Fibroblast of skin of back (primary cell): ENCODE measurements at regions not wholly inside any gene's neighbourhood (a gene's known extent, or its start where the extent isn't known, plus 50 kb on each side); places are given as distances from the start of the nearest gene placed in this dataset.

Experiments
- DNase-seq: peaks from one replicate; pipeline ENCODE4 v3.0.0-alpha.2; 2013

DNA sequence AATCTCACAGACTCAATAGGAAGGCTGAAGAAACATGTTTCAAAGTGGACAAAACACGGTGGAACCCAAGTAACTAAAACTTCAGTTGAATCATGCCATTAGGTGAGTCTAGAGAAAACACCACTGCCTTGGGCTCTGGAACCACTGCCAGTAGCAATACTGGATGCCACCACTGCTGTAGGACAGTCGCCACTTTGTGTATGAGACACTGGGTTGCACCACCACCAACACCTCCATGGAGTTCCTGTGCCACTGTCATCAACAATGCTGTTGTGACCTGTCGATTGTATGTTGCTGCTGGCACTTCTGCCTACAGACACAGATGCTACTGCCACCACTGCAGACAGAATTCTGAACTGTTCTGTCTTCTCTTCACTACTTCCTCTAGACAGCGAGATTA is 686.7 kb downstream of the METTL4 start:
- DNase-seq: no peak

DNA sequence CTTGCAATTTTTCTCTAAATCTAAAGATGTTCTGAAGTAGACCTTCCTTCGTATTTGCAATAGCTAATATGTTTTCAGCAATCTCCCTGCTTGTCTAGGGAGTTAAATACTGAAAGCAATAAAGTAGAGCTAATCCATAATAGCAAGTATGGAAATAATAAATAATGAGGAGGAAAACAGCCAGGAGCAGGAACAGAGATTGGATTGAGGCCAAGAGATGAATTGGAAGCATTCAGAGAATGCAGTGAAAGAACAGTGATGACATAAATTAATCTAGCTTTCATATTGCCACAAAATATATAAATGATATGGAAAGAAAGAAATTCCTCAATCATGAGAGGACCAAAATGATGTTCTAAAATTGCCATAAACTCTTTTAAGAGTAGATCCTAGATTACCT is 679.7 kb downstream of the METTL4 start:
- no peak for DNase-seq

DNA sequence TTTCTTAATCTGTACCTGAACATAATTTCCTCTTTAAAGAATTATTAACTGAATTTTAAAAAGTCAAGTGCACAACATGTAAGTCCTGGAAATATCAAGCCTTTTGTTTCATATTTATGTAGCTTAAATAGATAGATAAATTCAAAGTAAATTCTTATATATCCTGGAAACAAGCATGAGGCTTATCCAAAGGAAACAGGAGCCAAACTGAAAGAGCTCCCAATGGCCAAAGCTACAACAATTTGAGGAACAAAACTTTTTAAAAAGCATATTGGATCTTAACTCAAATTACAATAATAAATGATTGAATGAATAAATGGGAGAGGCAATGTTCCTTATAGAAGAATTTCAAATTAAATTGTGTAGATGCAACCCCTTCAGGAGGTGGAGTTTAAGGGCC is 679.1 kb downstream of the METTL4 start:
- no peak for DNase-seq

DNA sequence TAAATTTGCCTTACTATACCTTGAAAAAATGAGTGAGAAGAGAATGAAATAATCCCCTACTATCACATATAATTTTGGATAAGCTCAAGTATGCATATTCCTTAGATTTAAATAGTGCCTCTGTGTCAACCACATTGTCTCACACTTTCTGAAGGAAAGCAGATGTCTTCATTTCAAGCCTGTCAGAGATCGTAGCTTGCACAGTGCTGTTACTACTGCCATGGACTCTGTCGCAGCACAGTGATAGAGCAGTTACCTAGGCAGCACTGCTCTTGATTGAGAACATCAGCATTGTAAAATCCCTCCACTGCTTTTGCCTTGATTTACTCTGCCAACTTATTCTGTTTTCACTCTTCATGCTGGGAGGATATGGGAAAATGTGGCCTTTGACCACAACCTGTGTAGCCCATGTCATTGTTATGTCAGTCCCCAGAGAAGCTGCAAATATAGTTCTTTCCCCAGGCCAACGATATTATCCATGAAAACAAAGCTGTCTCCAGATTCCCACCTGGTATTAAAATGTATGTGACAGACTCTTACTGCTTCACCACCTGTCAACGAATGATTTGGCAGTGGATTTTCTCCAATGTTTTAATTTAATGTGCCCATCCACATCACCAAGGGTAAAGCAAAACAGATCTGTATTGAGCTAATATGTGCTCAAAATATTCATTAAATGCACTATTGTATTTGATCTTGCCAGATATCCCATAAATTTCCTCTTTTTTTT is 675.7 kb downstream of the METTL4 start:
- DNase-seq: no peak

DNA sequence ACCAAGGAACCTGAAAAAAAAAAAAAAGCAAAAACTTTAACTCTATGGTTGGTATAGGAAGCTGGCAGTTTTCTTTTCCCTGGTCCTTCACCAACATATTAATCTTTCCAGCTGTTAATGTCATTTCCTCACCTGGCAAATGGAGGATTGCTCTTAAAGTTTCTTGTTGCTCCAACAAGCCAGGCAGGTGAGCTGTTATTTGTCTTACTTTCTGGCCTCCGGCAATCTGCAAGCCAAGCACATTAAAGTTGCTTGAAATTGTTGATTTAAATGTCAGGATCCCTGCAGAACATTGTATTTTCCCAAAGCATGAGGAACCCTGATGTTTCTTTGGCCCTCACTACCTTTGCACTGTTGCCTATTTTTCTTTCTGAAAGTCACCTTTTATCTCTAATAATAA is 664.9 kb downstream of the METTL4 start:
- DNase-seq: no peak

DNA sequence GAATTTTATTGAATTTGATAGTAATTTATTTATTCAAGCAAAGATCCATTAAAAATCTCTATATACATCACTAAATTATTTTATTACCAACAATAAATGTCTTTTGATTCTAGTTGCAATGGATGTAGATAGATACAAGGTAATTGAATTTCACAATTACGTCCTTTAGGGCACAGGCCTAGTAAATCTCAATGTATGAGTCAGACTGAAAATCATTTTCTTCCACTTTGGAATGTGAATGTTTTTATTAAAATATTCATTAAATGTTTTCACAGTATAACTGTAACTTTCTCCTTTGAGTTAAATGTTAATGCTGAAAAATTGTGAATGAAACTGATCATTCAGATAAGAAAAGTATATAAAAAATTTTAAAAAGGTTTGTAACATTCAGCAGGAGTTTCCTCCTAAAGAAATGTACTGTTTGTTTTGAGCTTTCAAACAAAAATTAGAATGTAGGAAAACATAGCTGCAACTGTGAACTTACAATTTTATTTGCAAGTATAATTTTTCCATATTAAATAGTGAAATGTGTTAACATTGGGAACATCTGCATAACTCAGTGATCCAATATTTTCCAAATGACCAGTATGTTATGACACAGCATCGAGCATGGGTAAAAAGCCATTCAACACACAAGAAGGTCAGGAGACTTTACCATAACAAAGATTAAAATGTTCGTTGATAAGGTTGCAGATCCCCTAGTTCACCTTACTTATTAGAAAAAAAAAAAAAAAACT is 663.7 kb downstream of the METTL4 start:
- no peak for DNase-seq

GRCh38 chr18:1914489-1914888 is 656.8 kb downstream of the METTL4 start:
- no peak for DNase-seq

DNA sequence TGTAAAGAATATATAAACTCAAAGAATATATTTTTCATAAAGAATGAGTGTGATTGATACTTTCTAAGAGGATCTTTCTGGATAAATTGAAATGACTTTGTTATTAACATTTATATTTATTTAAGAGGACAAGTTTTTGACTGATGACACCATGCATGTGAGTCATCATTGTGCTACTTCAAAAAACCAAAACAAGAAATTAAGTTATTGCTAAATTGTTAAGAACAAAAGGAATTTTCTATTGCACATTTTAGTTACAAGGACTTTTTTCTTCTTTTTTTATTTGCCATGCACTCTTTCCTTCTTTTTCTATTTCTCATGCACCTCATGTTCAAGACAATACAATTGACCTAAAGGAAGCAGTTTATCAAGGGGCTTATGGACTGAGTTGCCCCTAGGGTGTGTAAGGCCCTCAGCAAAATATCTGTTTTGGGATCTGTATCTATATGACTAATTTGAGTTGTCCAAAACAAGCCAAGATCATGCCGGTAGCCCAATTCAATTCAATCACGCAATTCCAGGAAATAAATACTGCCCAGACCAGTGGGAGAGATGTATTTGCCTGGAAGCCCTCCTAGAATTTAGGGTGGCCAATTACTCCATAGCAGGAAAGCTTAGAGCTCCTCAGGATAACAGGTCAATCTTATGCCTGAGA is 654.3 kb downstream of the METTL4 start:
- no peak for DNase-seq

DNA sequence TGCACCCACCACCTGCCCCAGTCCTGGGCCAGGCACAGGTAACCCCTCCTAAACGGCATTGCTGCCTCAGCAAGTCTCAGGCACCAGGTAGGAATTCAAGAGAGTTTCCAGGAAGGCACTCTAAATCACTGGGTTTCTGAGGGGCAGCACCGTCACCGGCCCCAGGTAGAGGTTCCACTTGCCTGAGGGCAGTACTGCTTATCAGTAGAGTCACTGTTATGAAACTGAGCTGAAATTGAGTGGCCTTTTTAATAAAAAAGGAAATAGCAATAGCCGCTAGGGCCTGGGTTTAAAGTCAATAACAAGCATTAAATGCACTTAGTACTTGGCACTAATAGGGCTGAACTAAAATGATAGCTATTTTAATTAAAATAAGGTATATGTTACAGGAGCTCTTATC is 653.7 kb downstream of the METTL4 start:
- DNase-seq: no peak

GRCh38 chr18:1922066-1922465 is 649.2 kb downstream of the METTL4 start:
- no peak for DNase-seq

- DNase-seq: no peak
These were observed 642.6 kb downstream of the METTL4 start for GRCh38 chr18:1928711-1929110.

DNA sequence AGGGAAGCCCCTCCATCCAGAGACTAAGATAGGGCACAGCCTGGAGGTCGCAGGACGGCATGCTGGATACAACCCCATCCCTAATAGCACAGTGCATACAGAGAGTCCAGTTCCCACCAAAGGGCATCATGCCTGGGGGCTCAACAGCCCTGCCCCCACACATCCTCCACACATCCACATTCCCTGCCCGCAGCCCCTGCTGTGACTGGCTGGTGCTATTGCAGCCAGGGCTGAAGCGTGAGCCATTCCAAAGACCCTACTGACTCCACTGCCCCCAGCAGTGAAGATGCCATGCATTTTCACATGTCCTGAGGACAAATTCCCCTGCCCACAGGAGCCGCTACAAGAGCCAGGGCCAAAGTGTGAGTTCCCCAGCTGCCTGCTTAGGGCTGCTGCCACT is 641.6 kb downstream of the METTL4 start:
- DNase-seq: no peak

DNA sequence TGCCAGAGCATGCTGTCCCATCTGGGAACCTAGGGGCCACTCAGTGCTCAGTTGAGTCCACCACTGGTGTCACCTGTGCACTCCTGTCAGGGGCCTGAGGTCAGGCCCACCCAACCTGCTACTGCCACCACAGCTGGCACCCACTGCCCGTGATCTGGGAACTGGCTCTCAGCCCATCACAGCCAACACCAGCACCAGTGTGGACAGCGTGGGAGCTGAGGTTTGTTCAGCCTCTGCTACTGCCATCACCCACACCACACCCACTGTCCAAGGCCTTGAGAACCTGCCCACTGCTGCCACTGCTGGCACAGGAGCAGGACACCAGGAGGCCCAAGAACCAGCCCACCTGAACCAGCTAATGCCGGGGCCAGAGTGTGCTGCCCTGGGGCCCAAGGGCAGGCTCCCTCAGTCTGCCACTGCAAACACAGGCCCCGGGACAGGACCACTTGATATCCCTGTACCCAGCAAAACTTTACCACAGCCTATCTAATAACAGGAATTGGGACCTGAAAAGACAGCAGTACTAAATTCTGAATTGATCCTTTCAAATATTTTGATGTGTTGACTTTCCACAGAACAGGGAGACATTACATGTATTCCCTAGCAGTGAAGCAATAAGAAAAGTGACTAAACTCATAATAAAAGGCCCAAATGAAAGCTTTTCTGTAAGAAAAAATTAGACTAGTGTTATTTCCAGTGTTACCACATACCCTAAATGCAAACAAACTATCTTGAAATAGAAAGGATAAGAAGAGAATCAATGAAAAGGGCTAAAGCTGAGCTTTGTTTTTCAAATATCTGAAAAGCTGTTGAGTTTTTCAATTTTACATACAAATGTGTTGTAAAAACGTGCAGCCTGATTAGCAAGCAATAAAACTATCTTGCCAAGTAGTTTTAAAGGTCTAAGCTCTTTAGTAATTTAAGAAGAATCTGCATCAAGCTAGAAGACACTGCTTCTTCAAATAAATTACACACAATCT is 640.7 kb downstream of the METTL4 start:
- DNase-seq: no peak

GRCh38 chr18:1952486-1952885 is 618.8 kb downstream of the METTL4 start:
- no peak for DNase-seq

DNA sequence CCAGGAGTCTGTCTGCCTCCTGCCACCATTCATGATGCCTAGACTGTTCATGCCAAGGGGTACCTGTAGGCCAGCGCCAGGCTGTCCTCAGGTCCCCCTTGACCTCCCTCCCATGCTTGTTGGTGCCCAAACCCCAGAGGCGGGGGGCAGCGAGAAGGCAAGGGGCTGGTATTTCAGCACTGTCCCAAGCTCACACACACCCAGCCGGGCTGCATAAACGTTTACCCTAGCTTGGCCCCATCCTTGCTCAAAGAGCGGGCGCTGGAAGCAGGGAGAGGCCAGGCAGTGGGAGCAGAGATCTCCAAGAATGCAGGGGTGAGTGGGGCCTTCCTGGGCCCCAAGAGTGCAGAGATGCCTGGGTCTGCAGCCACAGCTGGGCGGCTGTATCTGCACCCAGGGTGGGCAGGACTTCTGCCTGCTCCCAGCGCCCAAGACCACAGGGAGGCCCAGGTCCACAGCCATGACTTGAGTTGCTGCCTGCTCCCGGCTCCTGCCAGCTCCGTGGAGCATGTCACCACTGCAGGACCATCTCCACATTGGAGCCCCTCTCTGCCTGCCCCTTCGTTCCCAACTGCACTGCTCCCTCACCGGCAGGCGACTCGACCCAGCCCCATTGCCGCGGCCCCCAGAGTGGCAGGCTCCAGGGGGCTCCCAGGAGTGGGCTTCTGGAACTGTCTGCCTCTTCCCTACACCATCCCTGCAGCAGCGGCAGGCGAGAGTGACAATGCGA is 616.6 kb downstream of the METTL4 start:
- no peak for DNase-seq

GRCh38 chr18:1958798-1959197 is 612.5 kb downstream of the METTL4 start:
- DNase-seq: no peak

DNA sequence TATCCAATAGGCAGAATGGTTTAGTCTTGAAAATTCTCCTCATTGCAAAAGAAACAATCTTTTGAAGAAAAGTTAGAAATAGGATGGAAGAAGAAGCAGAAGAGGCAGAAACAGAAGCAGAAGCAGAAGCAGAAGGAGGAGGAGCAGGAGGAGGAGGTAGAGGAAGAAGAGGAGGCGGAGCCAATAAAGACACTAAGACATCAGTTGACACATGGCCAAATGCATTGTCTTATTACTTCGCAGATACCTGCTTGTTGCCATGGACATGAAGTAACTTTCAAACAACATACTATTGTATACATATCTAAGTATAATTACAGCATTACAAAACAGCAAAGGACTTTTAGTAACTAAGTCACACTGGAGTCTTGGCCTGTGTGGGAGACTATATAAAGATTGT is 606.3 kb downstream of the METTL4 start:
- no peak for DNase-seq

DNA sequence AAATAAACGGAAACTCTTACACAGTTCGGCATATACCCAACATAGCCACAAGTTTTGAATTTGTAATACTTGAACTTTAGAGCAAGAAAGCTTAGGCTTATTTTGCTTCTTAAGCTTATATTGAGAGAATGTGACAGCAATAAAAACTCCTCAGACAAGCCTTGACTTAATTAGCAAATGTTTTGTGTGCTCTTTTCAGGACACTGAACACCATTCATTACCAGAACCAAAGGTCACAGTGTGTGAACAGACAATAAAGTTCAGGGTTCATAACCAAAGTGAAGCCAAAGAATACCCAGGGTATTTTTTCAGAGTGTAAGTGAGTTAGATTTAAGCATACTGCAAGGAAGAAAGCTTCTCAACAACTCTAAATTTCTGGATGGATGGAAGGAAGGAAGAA is 605.8 kb downstream of the METTL4 start:
- DNase-seq: no peak

DNA sequence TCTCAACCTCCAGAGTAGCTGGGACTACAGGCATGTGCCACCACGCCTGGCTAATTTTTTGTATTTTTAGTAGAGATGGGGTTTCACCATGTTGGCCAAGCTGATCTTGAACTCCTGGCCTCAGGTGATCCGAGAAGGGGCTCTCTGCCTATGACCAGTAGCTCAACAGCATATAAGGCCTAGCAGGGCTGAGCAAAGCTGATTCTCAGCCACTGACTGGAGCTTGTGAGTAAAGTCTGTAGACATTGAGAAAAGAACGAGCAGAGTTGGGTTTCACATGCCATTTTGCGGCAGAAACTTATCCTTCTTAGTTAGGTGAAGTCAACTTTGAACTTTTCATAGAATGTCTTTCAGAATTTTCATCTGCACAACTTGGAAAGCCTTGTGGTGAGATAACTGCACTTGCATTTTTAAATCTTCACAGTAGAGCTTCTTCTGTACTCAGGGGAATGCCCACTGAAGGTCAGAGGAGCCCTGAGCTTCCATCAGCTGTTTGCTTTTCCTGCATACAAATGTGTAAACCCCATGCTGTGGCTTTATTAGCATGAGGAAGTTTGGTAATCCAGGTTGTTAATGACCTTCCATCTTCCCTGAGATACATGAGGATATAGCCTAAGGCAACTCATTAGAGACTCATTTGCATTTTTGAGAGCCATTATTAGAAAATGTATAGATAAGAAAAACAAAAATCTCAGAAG is 602.4 kb downstream of the METTL4 start:
- DNase-seq: no peak

- DNase-seq: no peak
These were observed 594.8 kb downstream of the METTL4 start for GRCh38 chr18:1976484-1976883.

DNA sequence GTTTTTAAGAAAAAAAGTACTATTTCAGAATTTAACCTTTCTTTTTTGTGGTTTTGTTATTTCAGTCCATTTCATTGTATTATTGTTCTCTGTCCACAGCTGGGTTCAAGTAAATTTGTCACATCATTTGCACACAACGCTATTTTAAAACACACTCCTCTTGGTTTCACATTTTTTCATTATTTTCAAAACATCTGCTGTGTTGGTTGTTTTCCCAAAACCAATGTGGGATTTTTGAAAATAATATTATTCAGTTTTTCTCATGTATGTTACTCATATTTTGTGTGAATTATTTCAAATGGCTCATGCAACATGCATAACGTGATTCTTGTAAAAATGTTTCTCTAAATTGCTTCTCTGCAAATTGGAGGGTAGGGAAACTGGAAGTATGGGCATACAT is 589.2 kb downstream of the METTL4 start:
- no peak for DNase-seq
